Karpas-422 (cell line): ENCODE measurements at regions not wholly inside any gene's neighbourhood (a gene's known extent, or its start where the extent isn't known, plus 50 kb on each side); places are given as distances from the start of the nearest gene placed in this dataset. TPM values are rescaled to one million over a fixed set of nuclear protein-coding genes. Genes with fewer than 3 reads are reported as not detected.
"Not testable (repeated sequence)": the region's sequence is repeated elsewhere in the genome, so short reads cannot be mapped to it uniquely, and the experiment has no call there.

ENCODE experiments used
- DNase-seq: peaks from one replicate; pipeline ENCODE4 v3.0.0-alpha.2; 2015
- H2AFZ ChIP-seq: fragments of 200-600 bp; sonication (generic); 2 replicates; pipeline ENCODE4 v1.6.1; 2014; ENCODE audit warnings: antibody characterized with exemption, low read length, mixed read lengths
- H3K27ac ChIP-seq: fragments of 200-600 bp; sonication (generic); 2 replicates; pipeline ENCODE4 v1.5.1; 2014; ENCODE audit warnings: mild to moderate bottlenecking, low read length, moderate library complexity
- H3K27me3 ChIP-seq: fragments of 200-600 bp; sonication (generic); 2 replicates; pipeline ENCODE4 v1.6.1; 2014; ENCODE audit warnings: low read length, mixed read lengths
- H3K36me3 ChIP-seq: fragments of 200-600 bp; sonication (generic); 2 replicates; pipeline ENCODE4 v1.6.1; 2014; ENCODE audit warnings: low read length, mixed read lengths; ENCODE audit not compliant: insufficient read depth
- H3K4me1 ChIP-seq: fragments of 200-600 bp; sonication (generic); 2 replicates; pipeline ENCODE4 v1.6.1; 2014; ENCODE audit warnings: mild to moderate bottlenecking, low read length, mixed read lengths
- H3K4me2 ChIP-seq: fragments of 200-600 bp; sonication (generic); 2 replicates; pipeline ENCODE4 v1.6.1; 2014; ENCODE audit warnings: low read length, low read depth, mild to moderate bottlenecking; ENCODE audit not compliant: poor library complexity, severe bottlenecking
- H3K4me3 ChIP-seq: fragments of 200-600 bp; sonication (generic); 2 replicates; pipeline ENCODE4 v1.5.1; 2014; ENCODE audit warnings: mild to moderate bottlenecking, antibody characterized with exemption, low read length, mixed read lengths
- H3K79me2 ChIP-seq: fragments of 200-600 bp; sonication (generic); 2 replicates; pipeline ENCODE4 v1.6.1; 2014; ENCODE audit warnings: mild to moderate bottlenecking, low read length, mixed read lengths
- H3K9ac ChIP-seq: fragments of 200-600 bp; sonication (generic); 2 replicates; pipeline ENCODE4 v1.6.0; 2014; ENCODE audit warnings: low read length
- H3K9me2 ChIP-seq: fragments of 200-600 bp; sonication (generic), shearing (Covaris generic); replicated peaks from 2 replicates; pipeline ENCODE4 v1.6.0; 2014; ENCODE audit warnings: mild to moderate bottlenecking, low read length, moderate library complexity; ENCODE audit not compliant: insufficient read depth
- H3K9me3 ChIP-seq: fragments of 300-700, 200-600 bp; sonication (generic); 2 replicates; pipeline ENCODE4 v1.6.1; 2014; ENCODE audit warnings: low read length, mixed read lengths
- H4K20me1 ChIP-seq: fragments of 200-600 bp; sonication (generic); 2 replicates; pipeline ENCODE4 v1.6.1; 2014; ENCODE audit warnings: mild to moderate bottlenecking, antibody characterized with exemption, low read length, low read depth; ENCODE audit not compliant: insufficient read depth
- small RNA-seq: library from RNA; depleted of rRNA; stranded (forward); fragments of <200 nt; gene quantifications from one replicate; pipeline ENCODE3, GENCODE V24; 2014

DNA sequence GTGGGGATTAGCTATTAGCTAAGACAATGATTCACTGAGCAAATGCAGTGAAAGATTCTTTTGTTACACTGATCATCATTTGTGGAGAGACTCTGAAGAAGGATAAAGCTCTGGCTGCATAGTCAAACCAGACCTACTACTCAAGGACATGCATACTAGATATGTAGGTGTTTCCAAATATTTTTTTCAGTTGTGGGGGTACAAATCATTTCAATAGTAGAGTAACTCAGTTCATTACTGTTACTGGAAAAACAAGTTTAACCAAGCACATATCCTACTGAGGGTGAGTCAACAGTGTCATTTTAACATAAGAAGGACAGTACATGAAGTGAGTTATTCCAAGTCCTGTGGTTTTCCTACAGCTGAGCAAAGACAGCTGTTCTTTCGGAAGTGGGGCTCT is 59.5 kb upstream of the NBPF19 start:
- not testable (repeated sequence) for H3K9me2 ChIP-seq, H3K27me3 ChIP-seq, H3K4me2 ChIP-seq, H3K27ac ChIP-seq, H3K9ac ChIP-seq, H3K36me3 ChIP-seq, H3K4me1 ChIP-seq, H2AFZ ChIP-seq, H3K9me3 ChIP-seq, H3K4me3 ChIP-seq, H3K79me2 ChIP-seq, H4K20me1 ChIP-seq, DNase-seq

DNA sequence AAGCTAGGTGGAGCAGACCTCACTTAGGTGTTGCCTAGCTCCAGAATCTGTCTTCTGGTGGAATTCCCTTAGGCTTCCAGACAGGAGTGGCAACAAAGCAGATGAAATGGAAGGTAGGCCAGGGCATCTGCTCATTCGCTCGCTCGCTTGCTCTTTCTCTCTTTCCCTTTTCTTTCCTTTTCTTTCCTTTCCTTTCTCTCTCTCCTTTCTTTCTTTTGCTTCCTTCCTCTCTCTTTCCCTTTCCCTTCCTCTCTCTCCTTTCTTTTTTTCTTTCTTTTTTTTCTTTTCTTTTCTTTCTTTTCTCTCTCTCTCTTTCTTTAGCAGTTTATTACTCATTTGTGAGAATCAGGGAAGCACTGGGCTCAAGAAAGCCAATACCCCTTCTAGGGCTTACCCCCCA is 56.1 kb upstream of the NBPF19 start:
- not testable (repeated sequence) for H3K9ac ChIP-seq, H3K9me3 ChIP-seq, H3K9me2 ChIP-seq, H3K4me1 ChIP-seq, H2AFZ ChIP-seq, DNase-seq, H4K20me1 ChIP-seq, H3K27me3 ChIP-seq, H3K36me3 ChIP-seq, H3K79me2 ChIP-seq, H3K4me3 ChIP-seq, H3K27ac ChIP-seq, H3K4me2 ChIP-seq

GRCh38 chr1:149423122-149423521 is 51.7 kb upstream of the NBPF19 start:
- not testable (repeated sequence) for H3K4me1 ChIP-seq, H3K9me2 ChIP-seq, H3K27ac ChIP-seq, H3K9ac ChIP-seq, H3K36me3 ChIP-seq, H3K27me3 ChIP-seq, H2AFZ ChIP-seq, H3K79me2 ChIP-seq, DNase-seq, H3K4me3 ChIP-seq, H3K9me3 ChIP-seq, H3K4me2 ChIP-seq, H4K20me1 ChIP-seq

Small RNAs in the stretch of these regions (small RNA-seq; reads per million reads assigned to genes)
- gene RF00100 (19,269 reads per million, percentile 100 among the genes with 10 or more reads in this experiment), gene RNU1-59P (not detected)
